ENCODE measurements at regions not wholly inside any gene's neighbourhood (a gene's known extent, or its start where the extent isn't known, plus 50 kb on each side); places are given as distances from the start of the nearest gene placed in this dataset.

GRCh38 chr7:13496976-13497375 is 492.5 kb downstream of the ETV1 start:
- intact Hi-C loops (cut with DNase I) = no loop called here
- no peaks in the 10 kb centered on the region for H3K9me3 ChIP-seq (ENCODE audit: control insufficient read depth in 2 of 3, insufficient read depth in 1 of 3, low read length in 3 of 3)
- H3K9ac ChIP-seq (ENCODE audit: low read length in 3 of 3) = no peak overlapping the region
- DNase-seq (no peak), FAIRE-seq (no peak)
- H3K4me1 ChIP-seq (ENCODE audit: control insufficient read depth in 2 of 3, insufficient read depth in 2 of 3, low read depth in 1 of 3, low read length in 3 of 3) = no peaks in the 10 kb centered on the region
- H3K27ac ChIP-seq (ENCODE audit: low read depth in 2 of 2, low read length in 2 of 2) = no peak overlapping the region
- H3K36me3 ChIP-seq (ENCODE audit: control insufficient read depth in 2 of 3, insufficient read depth in 3 of 3, low read length in 3 of 3) = no peaks in the 10 kb centered on the region
- H3K27me3 ChIP-seq (ENCODE audit: control insufficient read depth, insufficient read depth, low read length) = no peaks in the 10 kb centered on the region
- TF ChIP-seq CTCF (IDR thresholded peaks at IDR 0.05; ENCODE audit: borderline replicate concordance, extremely low read depth, insufficient read depth) = no peak
- no peak overlapping the region for H3K4me3 ChIP-seq (ENCODE audit: low read length in 3 of 3)

GRCh38 chr7:13508586-13508985 is 480.9 kb downstream of the ETV1 start:
- H3K27ac ChIP-seq (ENCODE audit: low read depth in 2 of 2, low read length in 2 of 2) = no peak overlapping the region
- no peaks in the 10 kb centered on the region for H3K4me1 ChIP-seq (ENCODE audit: control insufficient read depth in 2 of 3, insufficient read depth in 2 of 3, low read depth in 1 of 3, low read length in 3 of 3)
- intact Hi-C loops (cut with DNase I) = no loop called here
- FAIRE-seq (no peak), DNase-seq (peak in 2 of 5 donors; percentile 15 to 26)
- no peaks in the 10 kb centered on the region for H3K36me3 ChIP-seq (ENCODE audit: control insufficient read depth in 2 of 3, insufficient read depth in 3 of 3, low read length in 3 of 3)
- H3K4me3 ChIP-seq (ENCODE audit: low read length in 3 of 3) = no peak overlapping the region
- no peak for TF ChIP-seq CTCF (IDR thresholded peaks at IDR 0.05; ENCODE audit: borderline replicate concordance, extremely low read depth, insufficient read depth)
- no peak overlapping the region for H3K9ac ChIP-seq (ENCODE audit: low read length in 3 of 3)
- no peaks in the 10 kb centered on the region for H3K27me3 ChIP-seq (ENCODE audit: control insufficient read depth, insufficient read depth, low read length)
- no peaks in the 10 kb centered on the region for H3K9me3 ChIP-seq (ENCODE audit: control insufficient read depth in 2 of 3, insufficient read depth in 1 of 3, low read length in 3 of 3)

GRCh38 chr7:13518738-13519137 is 470.7 kb downstream of the ETV1 start:
- peak; percentile 46 for FAIRE-seq
- H3K27ac ChIP-seq (ENCODE audit: low read depth in 2 of 2, low read length in 2 of 2) = no peak overlapping the region

More at GRCh38 chr7:13518738-13519137, 470.7 kb downstream of the ETV1 start:
- no peaks in the 10 kb centered on the region for H3K27me3 ChIP-seq (ENCODE audit: control insufficient read depth, insufficient read depth, low read length)
- H3K9ac ChIP-seq (ENCODE audit: low read length in 3 of 3) = no peak overlapping the region
- no peak for DNase-seq
- no peaks in the 10 kb centered on the region for H3K4me1 ChIP-seq (ENCODE audit: control insufficient read depth in 2 of 3, insufficient read depth in 2 of 3, low read depth in 1 of 3, low read length in 3 of 3)
- no peaks in the 10 kb centered on the region for H3K36me3 ChIP-seq (ENCODE audit: control insufficient read depth in 2 of 3, insufficient read depth in 3 of 3, low read length in 3 of 3)
- intact Hi-C loops (cut with DNase I) = no loop called here
- no peak for TF ChIP-seq CTCF (IDR thresholded peaks at IDR 0.05; ENCODE audit: borderline replicate concordance, extremely low read depth, insufficient read depth)
- no peak overlapping the region for H3K4me3 ChIP-seq (ENCODE audit: low read length in 3 of 3)
- H3K9me3 ChIP-seq (ENCODE audit: control insufficient read depth in 2 of 3, insufficient read depth in 1 of 3, low read length in 3 of 3) = no peaks in the 10 kb centered on the region
